HL-60 (cell line): ENCODE measurements at regions not wholly inside any gene's neighbourhood (a gene's known extent, or its start where the extent isn't known, plus 50 kb on each side); places are given as distances from the start of the nearest gene placed in this dataset.

ENCODE experiments used
- DNase-seq, 2 experiments: peaks; one replicate each; pipeline ENCODE4 v3.0.0-alpha.2; 2010 to 2020; ENCODE audit warnings: low read depth in 1 of 2, low spot score in 1 of 2
- H3K27ac ChIP-seq: fragments of 250-450 bp; sonication (Bioruptor Pico); replicated peaks from 2 replicates; pipeline ENCODE4 v1.5.1; 2020; ENCODE audit warnings: mild to moderate bottlenecking, moderate library complexity
- H3K27me3 ChIP-seq: fragments of 250-450 bp; sonication (Bioruptor Pico); 2 replicates; pipeline ENCODE4 v1.5.1; 2021; ENCODE audit warnings: mild to moderate bottlenecking, moderate library complexity; ENCODE audit not compliant: insufficient read depth, poor library complexity, severe bottlenecking
- H3K4me3 ChIP-seq: replicated peaks from 2 replicates; pipeline ENCODE4 v1.5.1; 2011; ENCODE audit warnings: mild to moderate bottlenecking, control low read depth, low read length; ENCODE audit not compliant: insufficient read depth
- GABPA ChIP-seq: IDR thresholded peaks from 2 replicates; pipeline ENCODE4 v1.6.1; 2012; ENCODE audit warnings: low read depth
- POLR2AphosphoS5 ChIP-seq: IDR thresholded peaks from 2 replicates; pipeline ENCODE4 v1.6.1; 2012; ENCODE audit warnings: low read depth
- SPI1 ChIP-seq: IDR thresholded peaks from 2 replicates; pipeline ENCODE4 v1.6.1; 2012; ENCODE audit warnings: low read depth, mild to moderate bottlenecking, borderline replicate concordance
- TF ChIP-seq, protein P1 (sequence below): IDR thresholded peaks from 2 replicates; pipeline ENCODE4 v1.6.1; 2012; ENCODE audit warnings: low read depth; ENCODE audit not compliant: insufficient replicate concordance
- TF ChIP-seq, protein P2 (sequence below): IDR thresholded peaks from one replicate; pipeline ENCODE4 v1.5.1; 2011; ENCODE audit warnings: low read length, control low read depth, inconsistent platforms; ENCODE audit not compliant: insufficient read depth

DNA sequence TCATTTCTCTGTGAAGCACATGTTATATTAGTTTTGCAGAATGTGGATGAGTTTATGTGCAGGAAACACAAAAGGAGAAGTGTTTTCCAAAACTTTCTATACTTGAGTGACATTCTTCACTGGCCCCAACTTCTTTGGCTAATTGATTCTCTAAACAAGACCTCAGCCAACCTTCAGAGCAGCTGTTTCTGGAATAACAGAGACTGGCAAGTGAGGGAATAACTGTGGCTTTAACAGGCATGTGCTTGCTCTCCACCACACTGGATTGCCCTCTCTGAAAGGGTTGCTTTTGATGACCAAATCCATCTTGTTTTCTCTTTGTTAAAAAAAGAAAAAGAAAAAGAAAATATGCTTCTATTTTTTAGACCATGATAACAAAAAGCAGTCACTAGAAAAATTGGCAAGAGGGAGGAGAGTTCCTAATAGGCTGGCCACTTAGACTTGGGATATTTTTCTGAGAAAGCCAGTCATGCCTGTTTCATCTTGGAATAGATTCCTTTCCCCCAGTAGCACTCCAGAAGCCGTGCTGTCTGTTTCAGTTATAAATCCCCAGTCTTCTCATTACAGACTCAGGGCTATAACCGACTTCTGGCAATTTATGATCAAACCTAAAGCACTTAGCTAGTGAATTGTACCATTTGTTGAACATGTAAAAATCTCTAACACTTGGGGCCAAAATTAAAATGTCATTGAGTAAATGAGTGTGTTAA lies 295.0 kb upstream of the NR3C2 start:
- Histone ChIP-seq H3K27me3 (no peaks in the 10 kb centered on the region), H3K27ac (no peak overlapping the region), H3K4me3 (no peak overlapping the region)
- TF ChIP-seq, protein P1, sequence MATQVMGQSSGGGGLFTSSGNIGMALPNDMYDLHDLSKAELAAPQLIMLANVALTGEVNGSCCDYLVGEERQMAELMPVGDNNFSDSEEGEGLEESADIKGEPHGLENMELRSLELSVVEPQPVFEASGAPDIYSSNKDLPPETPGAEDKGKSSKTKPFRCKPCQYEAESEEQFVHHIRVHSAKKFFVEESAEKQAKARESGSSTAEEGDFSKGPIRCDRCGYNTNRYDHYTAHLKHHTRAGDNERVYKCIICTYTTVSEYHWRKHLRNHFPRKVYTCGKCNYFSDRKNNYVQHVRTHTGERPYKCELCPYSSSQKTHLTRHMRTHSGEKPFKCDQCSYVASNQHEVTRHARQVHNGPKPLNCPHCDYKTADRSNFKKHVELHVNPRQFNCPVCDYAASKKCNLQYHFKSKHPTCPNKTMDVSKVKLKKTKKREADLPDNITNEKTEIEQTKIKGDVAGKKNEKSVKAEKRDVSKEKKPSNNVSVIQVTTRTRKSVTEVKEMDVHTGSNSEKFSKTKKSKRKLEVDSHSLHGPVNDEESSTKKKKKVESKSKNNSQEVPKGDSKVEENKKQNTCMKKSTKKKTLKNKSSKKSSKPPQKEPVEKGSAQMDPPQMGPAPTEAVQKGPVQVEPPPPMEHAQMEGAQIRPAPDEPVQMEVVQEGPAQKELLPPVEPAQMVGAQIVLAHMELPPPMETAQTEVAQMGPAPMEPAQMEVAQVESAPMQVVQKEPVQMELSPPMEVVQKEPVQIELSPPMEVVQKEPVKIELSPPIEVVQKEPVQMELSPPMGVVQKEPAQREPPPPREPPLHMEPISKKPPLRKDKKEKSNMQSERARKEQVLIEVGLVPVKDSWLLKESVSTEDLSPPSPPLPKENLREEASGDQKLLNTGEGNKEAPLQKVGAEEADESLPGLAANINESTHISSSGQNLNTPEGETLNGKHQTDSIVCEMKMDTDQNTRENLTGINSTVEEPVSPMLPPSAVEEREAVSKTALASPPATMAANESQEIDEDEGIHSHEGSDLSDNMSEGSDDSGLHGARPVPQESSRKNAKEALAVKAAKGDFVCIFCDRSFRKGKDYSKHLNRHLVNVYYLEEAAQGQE: no peak
- TF ChIP-seq GABPA: no peak
- no peak for TF ChIP-seq POLR2AphosphoS5
- TF ChIP-seq, protein P2, sequence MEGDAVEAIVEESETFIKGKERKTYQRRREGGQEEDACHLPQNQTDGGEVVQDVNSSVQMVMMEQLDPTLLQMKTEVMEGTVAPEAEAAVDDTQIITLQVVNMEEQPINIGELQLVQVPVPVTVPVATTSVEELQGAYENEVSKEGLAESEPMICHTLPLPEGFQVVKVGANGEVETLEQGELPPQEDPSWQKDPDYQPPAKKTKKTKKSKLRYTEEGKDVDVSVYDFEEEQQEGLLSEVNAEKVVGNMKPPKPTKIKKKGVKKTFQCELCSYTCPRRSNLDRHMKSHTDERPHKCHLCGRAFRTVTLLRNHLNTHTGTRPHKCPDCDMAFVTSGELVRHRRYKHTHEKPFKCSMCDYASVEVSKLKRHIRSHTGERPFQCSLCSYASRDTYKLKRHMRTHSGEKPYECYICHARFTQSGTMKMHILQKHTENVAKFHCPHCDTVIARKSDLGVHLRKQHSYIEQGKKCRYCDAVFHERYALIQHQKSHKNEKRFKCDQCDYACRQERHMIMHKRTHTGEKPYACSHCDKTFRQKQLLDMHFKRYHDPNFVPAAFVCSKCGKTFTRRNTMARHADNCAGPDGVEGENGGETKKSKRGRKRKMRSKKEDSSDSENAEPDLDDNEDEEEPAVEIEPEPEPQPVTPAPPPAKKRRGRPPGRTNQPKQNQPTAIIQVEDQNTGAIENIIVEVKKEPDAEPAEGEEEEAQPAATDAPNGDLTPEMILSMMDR: no peak
- no peak for TF ChIP-seq SPI1
- no peak for DNase-seq

DNA sequence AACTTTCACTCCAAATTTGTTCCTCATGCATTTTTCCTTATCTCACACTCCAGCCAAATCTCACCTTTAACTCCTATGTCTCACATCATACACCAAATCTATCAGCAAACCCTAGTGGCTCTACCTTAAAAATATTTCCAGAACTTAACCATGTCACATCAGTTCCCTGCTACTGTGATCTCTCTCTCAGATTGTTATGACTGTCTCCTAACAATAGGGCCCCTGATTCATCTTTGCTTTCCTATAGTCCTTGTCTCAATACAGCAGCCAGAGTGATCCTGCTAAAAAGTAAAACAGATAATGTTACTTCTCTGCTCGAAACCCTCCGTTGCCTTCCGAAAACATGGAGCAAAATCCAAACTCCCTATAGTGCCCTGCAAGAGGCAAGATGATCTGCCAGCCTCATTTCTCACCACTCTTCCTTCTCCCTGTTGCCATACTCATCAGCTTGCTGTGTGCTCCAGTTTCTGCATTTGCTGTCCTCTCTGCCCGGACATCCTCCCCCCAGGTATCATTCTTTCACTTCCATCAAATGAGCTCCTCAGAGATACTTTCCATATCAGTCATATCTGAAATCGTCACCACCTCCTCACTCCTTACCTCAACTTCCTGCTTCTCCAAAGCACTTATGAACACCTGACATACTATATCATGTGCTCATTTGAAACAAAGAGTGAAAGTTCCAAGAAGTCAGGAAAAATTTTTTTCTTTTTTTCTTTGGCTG lies 293.4 kb upstream of the NR3C2 start:
- no peaks in the 10 kb centered on the region for H3K27me3 ChIP-seq
- TF ChIP-seq, protein P2: no peak
- TF ChIP-seq GABPA: no peak
- TF ChIP-seq, protein P1: no peak
- no peak for TF ChIP-seq SPI1
- no peak for TF ChIP-seq POLR2AphosphoS5
- H3K27ac ChIP-seq: no peak overlapping the region
- H3K4me3 ChIP-seq: no peak overlapping the region
- DNase-seq: no peak

DNA sequence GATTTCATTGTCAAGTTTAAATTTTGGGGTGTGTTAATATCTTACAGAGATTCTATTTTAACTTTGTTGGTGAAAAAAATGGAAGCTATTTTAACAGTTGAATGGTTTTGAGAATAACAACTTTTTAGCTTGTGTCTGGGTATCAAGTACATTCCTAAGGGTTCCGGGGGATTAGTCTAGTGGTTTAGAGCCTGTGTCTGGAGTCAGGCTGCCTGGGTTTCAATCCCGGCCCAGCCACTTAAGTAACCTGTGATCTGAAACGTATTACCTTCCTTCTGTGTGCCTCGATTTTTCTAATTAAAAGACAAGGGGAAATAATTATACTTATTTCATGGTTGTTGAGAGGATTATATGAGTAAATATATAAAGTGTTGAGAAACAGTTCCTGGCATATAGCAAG lies 288.6 kb upstream of the NR3C2 start:
- no peak overlapping the region for H3K27ac ChIP-seq
- no peak for DNase-seq
- no peak for TF ChIP-seq SPI1

DNA sequence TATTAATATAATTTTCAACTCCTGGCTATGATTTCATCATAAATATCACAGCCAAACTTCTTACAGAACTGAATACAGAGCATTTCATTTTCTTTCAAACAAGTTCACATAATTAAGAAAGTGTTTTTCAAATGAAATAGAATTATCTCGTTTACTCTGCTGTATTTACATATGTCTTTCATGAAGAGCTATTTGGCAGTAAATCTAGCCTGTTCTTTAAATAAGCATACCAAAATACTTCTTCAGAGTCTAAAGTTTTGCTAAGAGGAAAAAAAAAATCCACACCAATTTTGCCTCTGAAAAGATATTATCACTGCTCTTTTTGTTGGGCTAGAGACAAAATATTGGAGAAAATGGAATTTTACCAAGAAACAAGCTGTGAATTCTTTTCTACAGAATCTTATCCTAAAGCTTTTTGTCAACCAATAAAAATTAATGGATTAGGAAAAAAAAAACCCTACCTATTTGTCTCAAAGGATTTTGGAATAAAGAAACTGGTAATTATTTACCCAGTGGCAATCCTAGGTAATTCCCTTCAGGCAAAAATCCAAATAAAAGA lies 287.9 kb upstream of the NR3C2 start:
- TF ChIP-seq SPI1 (no peak), GABPA (no peak), POLR2AphosphoS5 (no peak)
- TF ChIP-seq, protein P1: no peak
- TF ChIP-seq, protein P2: no peak
- no peak for DNase-seq
- H3K27me3 ChIP-seq: no peaks in the 10 kb centered on the region
- no peak overlapping the region for H3K27ac ChIP-seq
- H3K4me3 ChIP-seq: no peak overlapping the region

More for the DNA sequence above, 288.6 kb upstream of the NR3C2 start:
- Histone ChIP-seq H3K4me3 (no peak overlapping the region), H3K27me3 (no peaks in the 10 kb centered on the region)
